C4-2B (cell line): ENCODE measurements at regions not wholly inside any gene's neighbourhood (a gene's known extent, or its start where the extent isn't known, plus 50 kb on each side); places are given as distances from the start of the nearest gene placed in this dataset.

ENCODE experiments used
- CTCF ChIP-seq: fragments of 450-650 bp; conservative IDR thresholded peaks from 2 replicates; pipeline ENCODE4 v1.5.1; 2017; ENCODE audit warnings: mild to moderate bottlenecking
- ZFX ChIP-seq: fragments of 450-650 bp; IDR thresholded peaks from 2 replicates; pipeline ENCODE4 v1.6.1; 2017

DNA sequence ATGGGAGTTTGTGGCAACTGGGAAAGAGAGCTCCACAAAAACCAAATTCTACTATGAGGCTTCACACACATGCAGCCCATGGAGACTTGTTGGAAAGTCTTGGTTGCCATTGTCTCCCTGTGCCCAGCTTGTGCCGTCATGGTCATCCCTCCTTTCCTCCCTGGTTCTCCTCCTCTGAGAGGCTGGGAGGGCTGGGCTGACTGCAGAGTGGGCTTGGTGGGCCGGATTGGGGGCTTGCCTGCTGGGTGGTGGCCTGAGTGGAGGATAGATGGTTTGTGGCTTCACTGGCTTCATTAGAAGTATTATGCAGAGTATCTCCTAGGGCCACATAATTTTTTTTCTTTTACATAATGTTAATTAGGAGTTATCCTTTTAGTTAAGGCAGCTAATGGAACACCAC lies 52.3 kb upstream of the IRX2 start:
- TF ChIP-seq CTCF (no peak), ZFX (no peak)
